OCI-LY7 (cell line): ENCODE measurements at regions not wholly inside any gene's neighbourhood (a gene's known extent, or its start where the extent isn't known, plus 50 kb on each side); places are given as distances from the start of the nearest gene placed in this dataset.

Experiments
- CTCF ChIP-seq: fragments of 200-600 bp; sonication (generic); conservative IDR thresholded peaks from 2 replicates; pipeline ENCODE4 v1.5.1; 2014; ENCODE audit warnings: mild to moderate bottlenecking, antibody characterized with exemption, low read length, moderate library complexity, mixed read lengths
- EZH2phosphoT487 ChIP-seq: fragments of 200-600 bp; sonication (generic); IDR thresholded peaks from 2 replicates; pipeline ENCODE4 v1.6.1; 2018; ENCODE audit warnings: low read depth, borderline replicate concordance, mild to moderate bottlenecking, mixed run types, antibody characterized with exemption, low read length, moderate library complexity, mixed read lengths

- no peak for TF ChIP-seq CTCF
- TF ChIP-seq EZH2phosphoT487 = no peak
Measured at GRCh38 chr1:214896921-214897320, 185.6 kb upstream of the KCNK2 start.
